Caco-2 (cell line): ENCODE measurements at regions not wholly inside any gene's neighbourhood (a gene's known extent, or its start where the extent isn't known, plus 50 kb on each side); places are given as distances from the start of the nearest gene placed in this dataset.

Experiments
- BruUV-seq: library from RNA; stranded (reverse); fragments of 400-500 nt; replicated peaks from 2 replicates; lab custom pipeline; 2021; lab: Mats Ljungman, UMichigan
- CTCF ChIA-PET: fragments of 300-600 bp; sonication (Branson Sonifier 250); formaldehyde crosslinking; loops from one replicate; lab custom pipeline; 2022; ENCODE audit warnings: antibody characterized with exemption; lab: Charles Lee
- POLR2A ChIA-PET: fragments of 300-600 bp; sonication (Branson Sonifier 250); formaldehyde crosslinking; loops from one replicate; lab custom pipeline; 2022; ENCODE audit warnings: antibody characterized with exemption; lab: Charles Lee
- DNase-seq, 2 experiments: peaks; one replicate each; pipeline versions ENCODE4 v3.0.0 to v3.0.0-alpha.2; 2020 to 2022
- H3K27me3 ChIP-seq: replicated peaks from 2 replicates; pipeline ENCODE4 v1.6.0; 2011; ENCODE audit warnings: low read length; ENCODE audit not compliant: control insufficient read depth, insufficient read depth
- H3K36me3 ChIP-seq: 2 replicates; pipeline ENCODE4 v1.5.1; 2011; ENCODE audit warnings: low read length; ENCODE audit not compliant: control insufficient read depth, insufficient read depth
- H3K4me1 ChIP-seq: fragments of 250-450 bp; sonication (Bioruptor Pico); 2 replicates; pipeline ENCODE4 v1.5.1; 2020; ENCODE audit warnings: mild to moderate bottlenecking
- H3K4me3 ChIP-seq: 2 replicates; pipeline ENCODE4 v1.5.1; 2011; ENCODE audit warnings: low read depth, mild to moderate bottlenecking, control low read depth, low read length
- H3K9me3 ChIP-seq: fragments of 250-450 bp; sonication (Bioruptor Pico); 2 replicates; pipeline ENCODE4 v1.5.1; 2020; ENCODE audit warnings: mild to moderate bottlenecking, moderate library complexity
- H3K27ac Mint-ChIP-seq: one replicate; pipeline ENCODE4 v1.8.0; 2022; ENCODE audit warnings: mixed read lengths; ENCODE audit not compliant: unreplicated experiment
- H3K27me3 Mint-ChIP-seq: one replicate; pipeline ENCODE4 v1.8.0; 2022; ENCODE audit warnings: mixed read lengths; ENCODE audit not compliant: insufficient read depth, unreplicated experiment
- H3K36me3 Mint-ChIP-seq: one replicate; pipeline ENCODE4 v1.8.0; 2022; ENCODE audit warnings: mild to moderate bottlenecking, mixed read lengths; ENCODE audit not compliant: insufficient read depth, unreplicated experiment
- H3K4me1 Mint-ChIP-seq: one replicate; pipeline ENCODE4 v1.8.0; 2022; ENCODE audit warnings: low read depth, mixed read lengths; ENCODE audit not compliant: unreplicated experiment
- H3K4me3 Mint-ChIP-seq: one replicate; pipeline ENCODE4 v1.8.0; 2022; ENCODE audit warnings: mild to moderate bottlenecking, moderate library complexity, mixed read lengths; ENCODE audit not compliant: unreplicated experiment
- H3K9me3 Mint-ChIP-seq: one replicate; pipeline ENCODE4 v1.8.0; 2022; ENCODE audit warnings: mixed read lengths; ENCODE audit not compliant: unreplicated experiment
- CTCF ChIP-seq, 2 experiments: fragments of 200-600 bp in 1 of 2; IDR thresholded peaks; 1 replicate in 1 of 2; 2 replicates in 1 of 2; pipeline versions ENCODE4 v1.5.1 to v1.8.0; 2011 to 2022; ENCODE audit warnings: antibody characterized with exemption in 1 of 2, control low read depth in 1 of 2, inconsistent platforms in 1 of 2, low read depth in 1 of 2, low read length in 1 of 2, mild to moderate bottlenecking in 1 of 2, moderate library complexity in 1 of 2; ENCODE audit not compliant: insufficient read depth in 1 of 2, severe bottlenecking in 1 of 2, unreplicated experiment in 1 of 2
- intact Hi-C: fragments of 100-400 bp; cut with micrococcal nuclease; formaldehyde crosslinking; loops from one replicate; pipeline ENCODE4 v1.10.0; 2022; ENCODE audit not compliant: unreplicated experiment

- Mint-ChIP-seq H3K27ac (no peak overlapping the region), H3K9me3 (peaks cover 18% of the 10 kb centered on the region), H3K27me3 (no peaks in the 10 kb centered on the region), H3K36me3 (no peaks in the 10 kb centered on the region), H3K4me1 (no peaks in the 10 kb centered on the region), H3K4me3 (no peak overlapping the region)
- Histone ChIP-seq H3K36me3 (no peaks in the 10 kb centered on the region), H3K9me3 (no peaks in the 10 kb centered on the region), H3K27me3 (no peaks in the 10 kb centered on the region), H3K4me3 (no peak overlapping the region), H3K4me1 (no peaks in the 10 kb centered on the region)
- ChIA-PET POLR2A (no interaction called here), CTCF (no interaction called here)
- BruUV-seq, result no TSS peak
- intact Hi-C loops, result no loop called here
- no peak for DNase-seq
- no peak for TF ChIP-seq CTCF (IDR thresholded peaks at IDR 0.05; ENCODE audit: insufficient read depth in 1 of 2, low read depth in 1 of 2, low read length in 1 of 2, severe bottlenecking in 1 of 2, unreplicated experiment in 1 of 2)
Observed at GRCh38 chr2:83378921-83379320, 1080.2 kb downstream of the SUCLG1 start.

- BruUV-seq, result no TSS peak
- H3K27ac Mint-ChIP-seq, result no peak overlapping the region
- DNase-seq, result no peak
- H3K27me3 Mint-ChIP-seq, result no peaks in the 10 kb centered on the region
- Histone ChIP-seq H3K4me1 (no peaks in the 10 kb centered on the region), H3K27me3 (no peaks in the 10 kb centered on the region), H3K4me3 (no peak overlapping the region), H3K9me3 (no peaks in the 10 kb centered on the region), H3K36me3 (no peaks in the 10 kb centered on the region)
- ChIA-PET POLR2A (no interaction called here), CTCF (no interaction called here)
- peaks cover 18% of the 10 kb centered on the region for H3K9me3 Mint-ChIP-seq
- intact Hi-C loops, result no loop called here
- no peak for TF ChIP-seq CTCF (IDR thresholded peaks at IDR 0.05; ENCODE audit: insufficient read depth in 1 of 2, low read depth in 1 of 2, low read length in 1 of 2, severe bottlenecking in 1 of 2, unreplicated experiment in 1 of 2)
- H3K4me1 Mint-ChIP-seq, result no peaks in the 10 kb centered on the region
- H3K36me3 Mint-ChIP-seq, result no peaks in the 10 kb centered on the region
- no peak overlapping the region for H3K4me3 Mint-ChIP-seq
Observed at GRCh38 chr2:83376731-83377130, 1082.3 kb downstream of the SUCLG1 start.

DNA sequence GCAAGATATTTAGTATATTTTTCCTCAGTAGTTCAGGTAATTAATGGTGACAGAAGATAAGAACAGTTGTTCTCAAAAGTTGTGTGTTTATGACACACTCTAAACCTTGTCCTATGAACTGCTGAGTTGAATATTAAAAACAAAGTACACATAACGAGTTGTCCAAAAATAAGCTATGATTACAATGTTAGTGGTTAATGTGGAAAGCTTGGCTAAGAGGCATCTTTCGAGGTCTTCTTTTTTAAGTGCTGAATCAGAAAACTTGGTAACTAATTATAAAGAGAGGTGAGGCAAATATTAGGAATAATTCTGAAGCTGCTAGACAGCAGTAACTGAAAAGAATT lies 1088.7 kb downstream of the SUCLG1 start:
- no TSS peak for BruUV-seq
- no peak for DNase-seq
- Mint-ChIP-seq H3K36me3 (no peaks in the 10 kb centered on the region), H3K27me3 (no peaks in the 10 kb centered on the region), H3K4me3 (no peak overlapping the region), H3K9me3 (no peaks in the 10 kb centered on the region), H3K27ac (no peak overlapping the region), H3K4me1 (no peaks in the 10 kb centered on the region)
- Histone ChIP-seq H3K9me3 (no peaks in the 10 kb centered on the region), H3K27me3 (no peaks in the 10 kb centered on the region), H3K4me3 (no peak overlapping the region), H3K36me3 (no peaks in the 10 kb centered on the region), H3K4me1 (no peaks in the 10 kb centered on the region)
- intact Hi-C loops, result no loop called here
- TF ChIP-seq CTCF (IDR thresholded peaks at IDR 0.05; ENCODE audit: insufficient read depth in 1 of 2, low read depth in 1 of 2, low read length in 1 of 2, severe bottlenecking in 1 of 2, unreplicated experiment in 1 of 2), result no peak
- ChIA-PET POLR2A (no interaction called here), CTCF (no interaction called here)
